ENCODE measurements at regions not wholly inside any gene's neighbourhood (a gene's known extent, or its start where the extent isn't known, plus 50 kb on each side); places are given as distances from the start of the nearest gene placed in this dataset.

DNA sequence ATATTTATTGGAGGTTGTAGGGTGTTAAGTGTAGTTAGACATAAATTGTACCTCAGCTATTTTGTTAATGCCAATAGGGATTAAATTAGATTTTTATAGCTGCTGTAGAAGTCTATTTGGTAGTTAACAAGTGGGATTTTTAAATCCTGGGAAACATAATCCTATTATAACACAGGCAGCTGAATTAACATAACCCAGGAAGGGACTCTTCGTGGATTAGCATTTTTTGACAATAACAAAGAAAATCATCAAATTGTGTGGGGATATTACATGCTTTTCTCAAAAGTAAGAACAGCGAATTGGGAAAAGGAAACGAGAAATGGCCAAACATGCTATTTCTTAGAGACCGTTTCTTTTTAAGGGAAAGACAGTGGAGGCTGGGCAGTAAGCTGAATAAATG lies 172.8 kb downstream of the ZIC5 start:
- no peak overlapping the region for H3K9ac ChIP-seq (ENCODE audit: control insufficient read depth, extremely low read depth, insufficient read depth, low read length)
- no peaks in the 10 kb centered on the region for H3K27me3 ChIP-seq (ENCODE audit: control insufficient read depth, extremely low read depth, insufficient read depth, low read length)
- no peak overlapping the region for H3K4me3 ChIP-seq (ENCODE audit: control insufficient read depth in 2 of 3, extremely low read depth in 1 of 3, insufficient read depth in 2 of 3, low read depth in 1 of 3, low read length in 3 of 3)
- dilution Hi-C loops (cut with MboI; ENCODE audit: extremely low pct_ligation_motif_present, low sequenced_read_pairs), result no loop called here
- no peak for FAIRE-seq
- no peaks in the 10 kb centered on the region for H3K79me2 ChIP-seq (ENCODE audit: control insufficient read depth, insufficient read depth, low read length)
- H3K36me3 ChIP-seq (ENCODE audit: control insufficient read depth in 2 of 2, extremely low read depth in 1 of 2, insufficient read depth in 2 of 2, low read length in 2 of 2), result no peaks in the 10 kb centered on the region
- no peak for DNase-seq (ENCODE audit: low read depth, low spot score)
- no peaks in the 10 kb centered on the region for H3K9me3 ChIP-seq (ENCODE audit: control insufficient read depth, low read depth, low read length)
- no peaks in the 10 kb centered on the region for H3K9me1 ChIP-seq (ENCODE audit: control insufficient read depth, extremely low read depth, insufficient read depth, low read length)
- no peak for TF ChIP-seq EZH2 (IDR thresholded peaks at IDR 0.05; ENCODE audit: low read length)
- TF ChIP-seq, protein P1, sequence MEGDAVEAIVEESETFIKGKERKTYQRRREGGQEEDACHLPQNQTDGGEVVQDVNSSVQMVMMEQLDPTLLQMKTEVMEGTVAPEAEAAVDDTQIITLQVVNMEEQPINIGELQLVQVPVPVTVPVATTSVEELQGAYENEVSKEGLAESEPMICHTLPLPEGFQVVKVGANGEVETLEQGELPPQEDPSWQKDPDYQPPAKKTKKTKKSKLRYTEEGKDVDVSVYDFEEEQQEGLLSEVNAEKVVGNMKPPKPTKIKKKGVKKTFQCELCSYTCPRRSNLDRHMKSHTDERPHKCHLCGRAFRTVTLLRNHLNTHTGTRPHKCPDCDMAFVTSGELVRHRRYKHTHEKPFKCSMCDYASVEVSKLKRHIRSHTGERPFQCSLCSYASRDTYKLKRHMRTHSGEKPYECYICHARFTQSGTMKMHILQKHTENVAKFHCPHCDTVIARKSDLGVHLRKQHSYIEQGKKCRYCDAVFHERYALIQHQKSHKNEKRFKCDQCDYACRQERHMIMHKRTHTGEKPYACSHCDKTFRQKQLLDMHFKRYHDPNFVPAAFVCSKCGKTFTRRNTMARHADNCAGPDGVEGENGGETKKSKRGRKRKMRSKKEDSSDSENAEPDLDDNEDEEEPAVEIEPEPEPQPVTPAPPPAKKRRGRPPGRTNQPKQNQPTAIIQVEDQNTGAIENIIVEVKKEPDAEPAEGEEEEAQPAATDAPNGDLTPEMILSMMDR (optimal IDR thresholded peaks at IDR 0.05 in 1 of 3, IDR thresholded peaks at IDR 0.05 in 1 of 3, conservative IDR thresholded peaks at IDR 0.05 in 1 of 3; ENCODE audit: extremely low read depth in 1 of 3, insufficient read depth in 2 of 3, low read length in 3 of 3), result no peak
- H3K27ac ChIP-seq (ENCODE audit: control insufficient read depth, insufficient read depth, low read length), result no peak overlapping the region
- no peaks in the 10 kb centered on the region for H3K4me1 ChIP-seq (ENCODE audit: control insufficient read depth, extremely low read depth, insufficient read depth, low read length)
- no peak overlapping the region for H2AFZ ChIP-seq (ENCODE audit: control insufficient read depth, low read length)
- H4K20me1 ChIP-seq (ENCODE audit: control insufficient read depth, extremely low read depth, insufficient read depth, low read length), result no peaks in the 10 kb centered on the region
- no peak overlapping the region for H3K4me2 ChIP-seq (ENCODE audit: control insufficient read depth, extremely low read depth, insufficient read depth, low read depth, low read length)

DNA sequence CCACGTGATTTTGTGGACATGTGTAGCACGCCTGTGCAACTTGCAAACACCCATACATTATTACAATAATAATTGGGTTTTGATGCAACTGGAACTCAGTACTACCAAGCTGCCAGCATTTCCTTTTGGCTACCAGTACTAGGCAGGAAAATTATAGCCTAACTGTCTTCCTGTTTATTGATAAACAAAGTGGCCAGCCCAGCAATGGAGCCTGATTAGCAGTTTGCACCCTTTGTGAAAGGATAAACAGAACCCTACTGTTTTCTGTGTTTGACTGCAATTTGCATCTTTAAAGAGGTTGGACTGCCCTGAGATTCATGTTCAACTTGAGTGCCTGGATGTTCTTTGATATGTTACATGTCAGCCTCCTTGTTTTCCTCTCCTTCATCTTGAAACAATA lies 173.9 kb downstream of the ZIC5 start:
- no peaks in the 10 kb centered on the region for H3K9me1 ChIP-seq (ENCODE audit: control insufficient read depth, extremely low read depth, insufficient read depth, low read length)
- H3K9ac ChIP-seq (ENCODE audit: control insufficient read depth, extremely low read depth, insufficient read depth, low read length), result no peak overlapping the region
- no peak for FAIRE-seq
- no peak overlapping the region for H3K4me3 ChIP-seq (ENCODE audit: control insufficient read depth in 2 of 3, extremely low read depth in 1 of 3, insufficient read depth in 2 of 3, low read depth in 1 of 3, low read length in 3 of 3)
- H3K9me3 ChIP-seq (ENCODE audit: control insufficient read depth, low read depth, low read length), result no peaks in the 10 kb centered on the region
- H4K20me1 ChIP-seq (ENCODE audit: control insufficient read depth, extremely low read depth, insufficient read depth, low read length), result no peaks in the 10 kb centered on the region
- TF ChIP-seq, protein P1 (optimal IDR thresholded peaks at IDR 0.05 in 1 of 3, IDR thresholded peaks at IDR 0.05 in 1 of 3, conservative IDR thresholded peaks at IDR 0.05 in 1 of 3; ENCODE audit: extremely low read depth in 1 of 3, insufficient read depth in 2 of 3, low read length in 3 of 3), result no peak
- no peak for TF ChIP-seq EZH2 (IDR thresholded peaks at IDR 0.05; ENCODE audit: low read length)
- no peak overlapping the region for H2AFZ ChIP-seq (ENCODE audit: control insufficient read depth, low read length)
- H3K4me2 ChIP-seq (ENCODE audit: control insufficient read depth, extremely low read depth, insufficient read depth, low read depth, low read length), result no peak overlapping the region
- no peak for DNase-seq (ENCODE audit: low read depth, low spot score)
- dilution Hi-C loops (cut with MboI; ENCODE audit: extremely low pct_ligation_motif_present, low sequenced_read_pairs), result no loop called here
- H3K79me2 ChIP-seq (ENCODE audit: control insufficient read depth, insufficient read depth, low read length), result no peaks in the 10 kb centered on the region
- no peaks in the 10 kb centered on the region for H3K27me3 ChIP-seq (ENCODE audit: control insufficient read depth, extremely low read depth, insufficient read depth, low read length)
- no peak overlapping the region for H3K27ac ChIP-seq (ENCODE audit: control insufficient read depth, insufficient read depth, low read length)
- no peaks in the 10 kb centered on the region for H3K36me3 ChIP-seq (ENCODE audit: control insufficient read depth in 2 of 2, extremely low read depth in 1 of 2, insufficient read depth in 2 of 2, low read length in 2 of 2)
- no peaks in the 10 kb centered on the region for H3K4me1 ChIP-seq (ENCODE audit: control insufficient read depth, extremely low read depth, insufficient read depth, low read length)
